GM13976 (cell line): ENCODE measurements at regions not wholly inside any gene's neighbourhood (a gene's known extent, or its start where the extent isn't known, plus 50 kb on each side); places are given as distances from the start of the nearest gene placed in this dataset.
"Not testable (repeated sequence)": the region's sequence is repeated elsewhere in the genome, so short reads cannot be mapped to it uniquely, and the experiment has no call there.

ENCODE experiments used
- DNase-seq: peaks from one replicate; pipeline ENCODE4 v3.0.0; 2012; ENCODE audit warnings: low spot score
- in situ Hi-C: fragments of 300-500 bp; cut with MboI; formaldehyde crosslinking; loops from one replicate; pipeline ENCODE4 v1.12.0; 2022; ENCODE audit warnings: low sequenced_read_pairs, mixed read lengths, inconsistent platforms; ENCODE audit not compliant: unreplicated experiment
- TF ChIP-seq, protein P1 (sequence below): IDR thresholded peaks from 2 replicates; pipeline ENCODE4 v1.5.1; 2012; ENCODE audit warnings: borderline replicate concordance, mild to moderate bottlenecking; ENCODE audit not compliant: insufficient read depth; ENCODE audit errors: extremely low read depth, missing control alignments, control extremely low read depth

DNA sequence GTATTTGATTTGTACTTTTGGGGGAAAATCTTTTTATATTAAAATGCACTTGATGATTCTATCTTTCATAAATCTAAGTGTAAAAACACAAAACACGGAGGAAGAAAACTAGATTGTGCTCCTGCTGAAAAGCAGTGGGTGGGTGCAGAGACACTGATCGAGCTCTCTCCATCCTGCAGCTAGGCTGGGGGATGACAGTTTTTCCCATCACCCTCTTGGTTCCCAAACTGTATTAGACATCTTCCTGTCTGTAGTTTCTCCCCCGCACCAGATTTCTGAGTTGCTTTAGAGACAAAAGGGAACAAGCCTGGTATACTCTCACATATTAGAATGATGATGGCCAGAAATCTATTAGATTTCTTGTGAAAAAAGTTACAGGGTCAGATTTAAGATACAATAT, 99.6 kb downstream of the FAM114A2 start:
- in situ Hi-C loops, result no loop called here
- TF ChIP-seq, protein P1, sequence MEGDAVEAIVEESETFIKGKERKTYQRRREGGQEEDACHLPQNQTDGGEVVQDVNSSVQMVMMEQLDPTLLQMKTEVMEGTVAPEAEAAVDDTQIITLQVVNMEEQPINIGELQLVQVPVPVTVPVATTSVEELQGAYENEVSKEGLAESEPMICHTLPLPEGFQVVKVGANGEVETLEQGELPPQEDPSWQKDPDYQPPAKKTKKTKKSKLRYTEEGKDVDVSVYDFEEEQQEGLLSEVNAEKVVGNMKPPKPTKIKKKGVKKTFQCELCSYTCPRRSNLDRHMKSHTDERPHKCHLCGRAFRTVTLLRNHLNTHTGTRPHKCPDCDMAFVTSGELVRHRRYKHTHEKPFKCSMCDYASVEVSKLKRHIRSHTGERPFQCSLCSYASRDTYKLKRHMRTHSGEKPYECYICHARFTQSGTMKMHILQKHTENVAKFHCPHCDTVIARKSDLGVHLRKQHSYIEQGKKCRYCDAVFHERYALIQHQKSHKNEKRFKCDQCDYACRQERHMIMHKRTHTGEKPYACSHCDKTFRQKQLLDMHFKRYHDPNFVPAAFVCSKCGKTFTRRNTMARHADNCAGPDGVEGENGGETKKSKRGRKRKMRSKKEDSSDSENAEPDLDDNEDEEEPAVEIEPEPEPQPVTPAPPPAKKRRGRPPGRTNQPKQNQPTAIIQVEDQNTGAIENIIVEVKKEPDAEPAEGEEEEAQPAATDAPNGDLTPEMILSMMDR, result no peak
- DNase-seq, result no peak

DNA sequence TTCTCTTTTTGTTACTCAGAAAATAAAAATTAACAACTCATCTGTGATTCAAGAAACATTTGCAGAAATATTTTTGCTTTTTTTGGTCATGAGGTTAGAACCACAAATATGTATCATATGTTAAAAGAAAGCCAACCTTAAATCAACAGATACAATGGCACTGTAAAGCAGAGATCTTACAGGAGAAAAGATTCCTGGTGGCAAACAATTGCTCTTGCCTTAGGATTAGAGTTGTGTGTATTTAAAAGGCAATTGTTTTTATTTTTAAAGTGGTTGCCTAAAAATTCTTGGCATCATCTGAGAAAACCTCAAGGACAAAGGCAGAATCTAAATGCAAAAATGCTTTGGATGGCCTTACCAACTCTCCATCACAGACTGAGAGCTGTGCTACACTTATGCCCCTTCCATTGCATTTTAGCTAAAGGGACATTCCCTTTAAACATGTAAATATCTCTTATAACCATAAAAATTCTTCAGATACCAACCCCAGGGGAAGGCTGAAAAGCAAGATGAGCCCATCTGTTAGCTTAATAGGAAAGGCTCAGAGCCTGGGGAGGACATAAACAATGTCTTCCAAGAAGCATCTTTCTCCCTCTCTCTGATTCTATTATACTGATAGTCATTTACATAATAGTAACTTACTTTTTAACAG, 100.4 kb downstream of the FAM114A2 start:
- TF ChIP-seq, protein P1, result no peak
- in situ Hi-C loops, result no loop called here
- no peak for DNase-seq

DNA sequence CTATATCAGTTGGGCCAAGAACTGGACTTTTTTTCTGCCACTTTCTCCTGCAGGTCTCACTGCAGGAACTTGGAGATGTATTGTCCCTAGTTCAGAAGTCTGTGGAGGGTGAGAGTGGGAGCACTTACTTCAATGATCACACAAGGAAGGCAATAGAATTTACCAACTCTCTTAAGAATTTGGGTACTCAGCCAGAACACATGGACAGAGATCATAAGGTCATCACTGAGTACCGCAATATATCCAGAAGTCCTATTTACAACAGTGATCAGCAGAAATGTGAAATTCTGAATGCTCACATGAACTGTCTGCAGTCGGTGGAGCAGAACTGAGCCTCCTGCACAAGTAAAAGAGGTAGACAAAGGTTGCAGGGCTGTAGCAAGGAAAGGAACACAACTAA, 101.0 kb downstream of the FAM114A2 start:
- in situ Hi-C loops, result no loop called here
- no peak for DNase-seq
- TF ChIP-seq, protein P1, result no peak

DNA sequence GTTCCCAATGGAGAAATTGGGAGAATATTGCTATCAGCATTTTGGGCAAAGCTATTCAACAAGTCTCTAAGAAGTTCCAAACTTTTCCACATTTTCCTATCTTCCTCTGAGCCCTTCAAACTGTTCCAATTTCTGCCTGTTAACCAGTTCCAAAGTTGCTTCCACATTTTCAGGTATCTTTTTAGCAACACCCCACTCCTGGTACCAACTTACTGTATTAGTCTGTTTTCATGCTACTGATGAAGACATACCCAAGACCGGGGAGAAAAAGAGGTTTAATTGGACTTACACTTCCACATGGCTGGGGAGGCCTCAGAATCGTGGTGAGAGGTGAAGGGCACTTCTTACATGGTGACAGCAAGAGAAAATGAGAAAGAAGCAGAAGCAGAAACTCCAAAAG, 103.6 kb downstream of the FAM114A2 start:
- DNase-seq, in situ Hi-C loops: not testable (repeated sequence)

DNA sequence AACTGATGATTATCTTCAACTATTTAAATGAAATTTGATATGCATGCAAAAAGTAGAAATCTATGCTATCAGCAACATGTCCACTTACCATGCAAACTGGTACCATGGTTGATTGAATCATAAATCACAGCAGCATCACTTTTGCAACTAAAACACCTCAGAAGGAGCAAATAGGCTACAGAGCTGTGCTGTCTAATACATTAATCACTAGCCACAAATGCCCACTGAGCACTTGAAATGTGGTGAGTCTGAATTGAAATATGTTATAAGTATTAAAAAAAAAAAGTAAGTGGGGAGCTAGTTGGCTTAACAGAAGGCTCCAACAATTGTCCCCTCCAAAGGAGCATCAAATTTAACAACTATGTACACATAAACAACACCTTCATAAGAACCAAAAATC, 112.5 kb downstream of the FAM114A2 start:
- DNase-seq, result no peak
- TF ChIP-seq, protein P1, result no peak
- in situ Hi-C loops, result no loop called here

DNA sequence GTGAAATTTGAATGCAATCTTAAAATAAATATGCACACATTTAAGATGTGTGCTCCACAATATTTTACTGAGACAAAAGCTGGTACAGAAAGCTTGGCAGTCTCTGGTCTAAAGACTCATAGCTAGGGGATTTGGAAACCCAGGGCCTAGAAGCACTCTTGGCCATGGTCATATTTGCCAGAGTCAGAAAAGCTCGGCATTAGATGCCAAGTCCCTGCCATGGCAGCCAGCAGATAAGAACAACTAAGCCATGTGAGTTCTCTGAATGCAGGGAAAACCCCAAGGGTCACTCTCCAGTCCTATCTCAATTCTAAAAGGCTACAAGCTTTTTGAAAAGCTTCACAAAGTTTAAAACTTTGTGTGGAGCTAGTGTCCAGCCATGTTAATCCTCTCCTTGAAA, 119.5 kb downstream of the FAM114A2 start:
- TF ChIP-seq, protein P1, result no peak
- no peak for DNase-seq
- in situ Hi-C loops, result no loop called here

DNA sequence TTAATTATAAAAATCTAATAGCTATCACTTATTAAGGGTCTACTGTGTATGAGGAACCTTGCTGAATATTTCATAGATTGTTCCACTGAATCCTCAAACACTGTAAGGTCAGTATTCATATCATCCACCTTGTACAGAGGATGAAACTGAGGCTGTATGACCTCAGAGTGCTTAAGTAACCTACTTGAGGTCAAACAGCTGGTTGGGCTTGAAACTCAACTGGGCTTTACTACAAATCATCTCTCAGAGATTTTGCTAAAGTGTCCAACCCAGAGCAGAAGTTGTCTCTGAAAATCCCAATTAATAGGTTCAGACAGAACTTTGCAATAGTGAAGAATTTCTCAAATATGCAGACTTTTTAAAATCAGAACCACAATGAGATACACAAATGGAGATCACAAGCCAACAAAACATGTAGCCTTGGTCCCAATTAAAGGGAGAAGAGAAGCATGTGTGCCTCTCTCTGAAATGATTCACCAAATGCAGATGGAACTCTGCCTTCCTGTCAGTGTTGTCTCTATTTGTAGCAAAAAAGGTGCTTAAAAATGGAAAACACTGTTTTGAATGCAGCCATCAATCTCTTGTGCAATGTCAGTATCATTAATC, 131.4 kb downstream of the FAM114A2 start:
- TF ChIP-seq, protein P1, result no peak
- in situ Hi-C loops, result no loop called here
- no peak for DNase-seq
